GM18858 (cell line): ENCODE measurements at regions not wholly inside any gene's neighbourhood (a gene's known extent, or its start where the extent isn't known, plus 50 kb on each side); places are given as distances from the start of the nearest gene placed in this dataset.
"Not testable (repeated sequence)": the region's sequence is repeated elsewhere in the genome, so short reads cannot be mapped to it uniquely, and the experiment has no call there.

Experiments
- ATAC-seq: cut with Tn5 transposase; IDR thresholded peaks from one replicate; pipeline ENCODE4 v1.9.1; 2021; ENCODE audit not compliant: unreplicated experiment

GRCh38 chr3:11739706-11740105 is 96.0 kb upstream of the VGLL4 start:
- ATAC-seq = no peak

GRCh38 chr3:11739123-11739522 is 95.4 kb upstream of the VGLL4 start:
- ATAC-seq = no peak

GRCh38 chr3:11737742-11738141 is 94.0 kb upstream of the VGLL4 start:
- ATAC-seq = no peak

DNA sequence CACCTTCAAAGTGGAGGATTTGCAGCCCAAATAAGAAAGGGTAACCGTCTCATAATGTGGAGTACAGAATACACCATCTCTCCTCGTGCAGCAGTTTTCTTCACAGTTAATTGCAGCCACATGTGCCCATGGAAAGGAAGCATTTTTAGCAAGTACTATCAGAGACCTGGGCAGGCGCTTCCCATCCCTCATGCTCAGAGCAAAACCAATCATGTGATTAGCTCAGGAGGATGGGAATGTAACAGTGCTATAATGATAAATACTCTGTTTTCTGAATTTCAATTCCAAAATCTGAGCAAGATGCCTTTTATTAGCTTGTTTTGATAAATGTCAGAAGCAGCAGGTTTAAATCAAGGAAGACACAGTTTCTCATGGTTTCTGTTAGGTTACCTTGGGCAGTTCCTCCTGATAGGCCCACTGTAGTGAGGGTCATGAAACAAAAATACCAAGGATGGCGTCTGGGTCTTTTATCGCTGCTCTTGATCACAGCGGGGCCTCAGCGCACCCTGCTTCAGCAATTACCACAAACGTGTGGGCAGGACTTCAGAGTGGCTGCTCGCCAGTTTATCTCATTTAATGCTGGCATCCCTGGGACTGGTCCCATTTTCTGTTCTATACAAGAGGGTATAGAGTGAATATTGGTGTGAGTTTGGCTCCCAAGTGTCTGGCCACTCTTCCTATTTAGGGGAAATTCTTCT is 92.6 kb upstream of the VGLL4 start:
- no peak for ATAC-seq

GRCh38 chr3:11735638-11736037 is 91.9 kb upstream of the VGLL4 start:
- no peak for ATAC-seq

GRCh38 chr3:11735111-11735510 is 91.4 kb upstream of the VGLL4 start:
- ATAC-seq = not testable (repeated sequence)

DNA sequence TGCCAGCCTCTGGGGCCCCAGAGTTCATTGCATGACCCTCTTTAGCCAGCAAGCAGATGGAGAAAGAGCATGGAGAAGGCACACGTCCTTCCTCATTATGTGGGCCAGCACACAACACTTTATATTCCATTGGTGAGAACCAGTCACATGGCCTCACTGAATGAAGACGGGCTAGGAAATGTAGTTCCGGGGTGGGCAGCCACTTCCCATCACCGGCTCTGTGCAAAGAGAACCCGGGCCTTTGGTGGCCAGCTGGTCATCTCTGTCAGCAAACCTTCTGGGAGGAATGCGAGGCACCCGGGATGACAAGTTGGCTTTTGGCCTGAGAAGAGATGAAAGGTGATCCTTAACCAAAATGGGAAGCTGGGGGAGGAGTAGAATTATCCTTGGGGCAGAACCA is 90.2 kb upstream of the VGLL4 start:
- no peak for ATAC-seq

DNA sequence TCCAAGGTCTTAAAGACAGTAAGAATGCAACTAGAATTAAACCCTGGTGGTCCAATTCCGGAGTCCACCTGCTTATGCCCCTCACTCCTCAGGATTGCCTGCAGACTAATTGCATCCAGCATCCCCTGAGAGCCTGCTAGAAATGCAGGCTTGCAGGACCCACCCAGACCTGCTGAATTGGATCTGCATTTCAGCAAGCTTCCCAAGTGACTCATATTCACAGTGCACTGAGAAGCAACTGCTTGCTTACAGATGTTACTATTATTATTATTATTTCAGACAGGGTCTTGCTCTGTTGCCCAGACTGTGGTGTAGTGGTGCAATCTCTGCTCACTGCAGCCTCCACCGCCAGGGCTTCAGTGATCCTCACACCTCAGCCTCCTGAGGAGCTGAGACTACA is 83.5 kb upstream of the VGLL4 start:
- no peak for ATAC-seq

GRCh38 chr3:11726146-11726545 is 82.4 kb upstream of the VGLL4 start:
- ATAC-seq = no peak

DNA sequence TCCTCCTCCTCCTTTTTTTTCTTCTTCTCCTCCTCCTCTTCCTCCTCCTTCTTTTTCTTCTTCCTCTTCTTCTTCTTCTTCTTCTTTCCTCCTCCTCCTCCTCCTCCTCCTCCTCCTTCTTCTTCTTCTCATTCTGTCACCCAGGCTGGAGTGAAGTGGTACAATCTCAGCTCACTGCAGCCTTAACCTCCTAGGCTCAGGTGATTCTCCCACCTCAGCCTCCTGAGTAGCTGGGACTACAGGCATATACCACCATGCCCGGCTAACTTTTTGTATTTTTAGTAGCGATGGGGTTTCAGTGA is 81.6 kb upstream of the VGLL4 start:
- ATAC-seq = not testable (repeated sequence)

- no peak for ATAC-seq
These were observed 81.1 kb upstream of the VGLL4 start for GRCh38 chr3:11724615-11725339.

- no peak for ATAC-seq
These were observed 77.8 kb upstream of the VGLL4 start for GRCh38 chr3:11721479-11721878.

- no peak for ATAC-seq
These were observed 77.2 kb upstream of the VGLL4 start for GRCh38 chr3:11720917-11721411.

DNA sequence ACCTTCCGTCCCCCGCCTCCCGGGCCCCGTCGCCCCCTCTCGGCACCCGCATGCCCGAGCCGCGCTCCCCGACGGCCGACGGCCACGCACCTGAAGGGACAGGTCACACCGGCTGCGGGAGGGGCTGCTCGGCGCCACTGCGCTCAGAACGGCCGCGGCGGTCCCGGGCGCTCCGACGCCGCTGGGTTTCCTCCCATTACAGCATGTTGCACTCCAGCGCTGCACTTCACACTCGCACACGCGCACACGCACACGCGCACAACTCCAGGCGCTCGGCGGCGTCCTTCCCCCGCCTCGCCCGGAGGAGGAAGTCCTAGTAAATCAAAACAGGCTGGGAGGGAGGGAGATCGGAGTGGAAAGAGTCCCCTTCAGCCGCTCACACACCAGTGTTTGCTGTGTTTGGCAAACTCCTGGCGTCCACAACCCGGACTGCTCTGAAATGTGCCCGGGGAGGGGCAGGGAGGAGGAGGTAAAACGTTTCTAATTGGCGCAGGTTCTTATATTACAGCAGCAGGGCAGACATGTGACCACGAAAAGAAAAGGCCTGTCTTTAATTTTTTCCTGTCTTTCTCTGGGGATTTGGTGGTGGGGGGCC is 76.7 kb upstream of the VGLL4 start:
- no peak for ATAC-seq

DNA sequence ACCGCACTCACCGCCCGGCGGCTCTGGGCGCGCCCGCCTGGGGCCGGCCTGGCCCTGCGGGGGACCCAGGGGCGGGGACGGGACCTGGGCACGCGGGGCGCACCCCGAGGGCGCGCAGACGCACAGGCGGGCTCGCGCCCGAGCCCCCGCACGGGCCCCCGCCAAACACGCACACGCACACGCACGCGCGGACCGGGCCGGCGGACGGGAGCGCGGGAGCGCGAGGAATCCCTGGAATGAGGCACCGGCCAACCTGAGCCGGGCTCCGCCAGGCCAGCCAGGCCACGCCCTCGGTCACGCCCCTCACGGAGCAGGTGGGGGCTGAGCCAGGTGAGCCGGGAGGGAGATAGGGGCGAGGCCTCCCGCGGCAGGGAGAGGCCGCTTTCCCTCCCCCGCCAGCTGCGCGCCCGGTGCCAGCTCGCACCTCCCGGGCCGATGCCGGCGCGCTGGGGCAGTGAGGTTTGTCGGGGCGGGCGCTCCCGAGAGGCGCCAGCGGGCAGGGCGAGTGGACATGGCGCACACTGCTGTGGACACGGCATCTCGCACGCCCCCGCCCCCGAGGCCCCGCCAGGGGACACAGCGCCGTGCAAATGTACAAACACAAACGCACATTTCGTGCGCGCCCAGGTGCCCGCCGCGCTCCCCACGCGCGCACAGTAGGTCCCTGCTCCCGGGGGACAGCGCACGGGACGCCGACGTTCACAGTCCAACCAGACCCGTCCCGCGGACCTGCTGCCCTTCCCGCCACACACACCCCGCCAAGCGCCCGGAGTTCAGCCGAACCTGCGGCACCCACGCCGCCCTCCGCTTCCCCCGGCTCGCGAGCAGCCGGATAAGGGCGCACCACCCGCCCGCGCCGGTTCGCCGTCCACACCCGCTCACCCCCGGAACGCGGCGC is 75.9 kb upstream of the VGLL4 start:
- ATAC-seq = peak; percentile 66

DNA sequence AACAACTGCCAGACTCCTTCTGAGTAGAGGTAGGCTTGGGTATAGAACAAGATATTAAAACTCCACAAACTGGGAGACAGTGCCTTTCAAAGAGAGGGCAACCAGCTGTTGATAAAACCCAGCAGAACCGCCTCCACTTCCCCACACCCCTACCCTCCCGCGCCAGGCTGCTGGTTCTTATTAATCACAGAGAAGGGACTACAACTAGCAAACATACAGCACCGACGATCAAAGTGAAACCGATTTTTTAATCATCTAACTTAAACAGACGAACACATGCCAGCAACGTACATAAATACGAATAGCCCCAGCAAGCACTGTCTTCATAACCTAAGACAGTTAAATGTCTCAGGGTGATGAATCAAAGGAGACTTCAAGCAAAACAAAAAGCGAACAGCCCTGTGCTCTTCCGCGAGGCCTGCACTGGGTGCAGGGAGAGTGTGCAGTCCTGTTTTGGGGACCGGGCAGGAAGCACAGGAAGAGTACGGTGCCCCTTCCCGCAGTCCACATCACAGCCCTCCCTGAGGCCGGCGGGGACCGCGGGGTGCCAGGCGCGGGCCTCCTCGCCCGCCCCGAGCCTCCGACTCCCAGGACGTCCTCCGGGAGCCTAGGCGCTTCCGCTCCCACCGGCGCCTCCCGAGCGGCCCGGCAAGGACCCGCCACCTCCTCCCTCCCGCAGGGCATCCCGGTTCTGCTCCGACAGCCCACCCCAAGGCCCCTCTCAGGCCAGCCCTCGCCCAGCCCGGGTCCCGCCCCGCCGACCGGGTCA is 75.1 kb upstream of the VGLL4 start:
- peak; percentile 14 for ATAC-seq

DNA sequence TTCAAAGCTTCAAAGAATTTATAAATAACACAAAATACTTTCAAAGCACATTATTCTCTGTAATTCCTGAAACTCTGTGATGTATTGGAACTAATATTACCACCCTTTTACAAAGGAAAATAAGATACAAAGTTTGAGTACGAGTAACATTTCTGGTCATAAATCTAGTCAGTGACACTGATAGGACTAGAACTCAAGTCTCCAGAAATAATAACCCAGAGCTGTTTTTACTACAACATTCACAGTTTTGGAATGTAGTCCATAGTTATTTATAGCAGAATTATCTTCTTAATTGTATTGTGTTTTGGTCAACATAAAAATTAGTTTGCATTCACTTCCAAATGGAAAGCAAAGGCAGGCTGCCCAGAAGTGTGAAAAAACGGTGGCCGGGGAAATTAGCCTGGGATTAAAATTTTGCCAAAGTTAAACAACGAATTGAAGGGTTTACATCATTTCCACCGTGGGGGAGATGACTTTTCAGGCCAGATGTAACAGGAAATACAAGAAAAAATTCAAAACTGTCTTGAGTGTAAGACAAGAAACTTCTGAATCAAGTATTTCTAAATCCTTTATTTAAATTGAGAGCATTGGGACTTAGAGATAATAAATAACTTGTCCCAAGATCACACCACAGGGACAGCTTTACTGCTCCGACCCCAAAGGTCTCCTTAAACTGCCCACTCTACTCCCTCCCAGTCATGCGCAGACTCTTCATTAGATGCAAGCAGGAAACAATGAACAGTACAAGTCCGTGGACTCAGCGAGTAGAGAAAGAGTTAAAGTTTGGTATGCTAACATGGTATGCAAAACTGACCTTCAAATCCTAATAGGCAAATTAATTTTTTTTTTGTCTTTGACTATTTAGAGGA is 74.3 kb upstream of the VGLL4 start:
- peak; percentile 21 for ATAC-seq

DNA sequence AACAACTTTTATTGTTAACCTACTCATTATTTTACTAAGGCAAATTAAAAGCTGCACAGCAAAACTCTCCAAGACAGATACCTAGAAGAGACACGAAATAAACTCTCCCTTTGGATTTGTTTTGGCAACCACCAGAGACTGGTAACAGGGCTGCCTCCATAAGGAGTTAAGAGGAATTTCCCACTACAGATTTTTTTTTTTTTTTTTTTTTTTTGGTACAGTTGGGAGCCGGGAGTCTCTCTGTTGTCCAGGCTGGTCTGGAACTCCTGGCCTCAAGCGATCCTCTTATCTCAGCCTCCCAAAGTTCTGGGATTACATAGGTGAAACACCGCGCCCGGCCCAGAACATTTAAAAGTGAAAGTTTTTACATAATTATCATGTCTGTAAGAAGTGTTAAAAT is 73.6 kb upstream of the VGLL4 start:
- ATAC-seq = no peak

DNA sequence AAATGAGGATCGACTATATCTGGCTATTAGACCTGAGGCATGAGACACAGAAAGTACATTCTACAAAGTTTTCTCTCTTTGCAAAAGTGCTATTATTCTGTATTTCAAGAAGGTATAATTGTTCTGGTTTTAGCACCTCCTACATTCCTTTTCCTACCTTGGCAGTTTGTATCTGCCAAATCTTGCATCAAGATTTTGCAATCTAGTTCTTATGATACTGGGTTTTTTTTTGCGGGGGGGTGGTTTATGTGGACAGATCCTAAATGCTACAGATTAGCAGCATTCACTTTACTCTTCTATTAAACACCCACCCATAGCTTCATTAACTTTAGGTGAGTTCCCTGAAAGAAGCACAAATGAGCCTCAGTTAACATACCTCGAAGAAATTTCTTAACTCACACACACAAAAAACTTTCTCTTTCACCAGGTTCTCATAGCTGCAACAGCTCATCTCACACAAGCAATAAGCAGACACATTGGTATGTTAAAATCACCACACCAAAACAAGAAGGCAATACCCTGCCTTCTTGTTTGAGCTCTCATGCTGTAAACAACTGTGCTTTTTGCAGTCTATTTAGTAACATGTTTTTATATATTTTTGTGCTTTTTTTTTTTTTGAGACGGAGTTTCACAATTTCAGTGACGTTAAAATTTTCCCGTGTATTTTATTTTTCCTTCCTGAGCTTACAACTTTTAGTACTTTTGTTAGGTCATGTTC is 73.0 kb upstream of the VGLL4 start:
- no peak for ATAC-seq
